Pulmonary artery endothelial cell (primary cell): ENCODE measurements at regions not wholly inside any gene's neighbourhood (a gene's known extent, or its start where the extent isn't known, plus 50 kb on each side); places are given as distances from the start of the nearest gene placed in this dataset.

ENCODE experiments used
- DNase-seq: peaks from one replicate; pipeline ENCODE4 v3.0.0-alpha.2; 2011; ENCODE audit warnings: low read depth, low spot score

DNA sequence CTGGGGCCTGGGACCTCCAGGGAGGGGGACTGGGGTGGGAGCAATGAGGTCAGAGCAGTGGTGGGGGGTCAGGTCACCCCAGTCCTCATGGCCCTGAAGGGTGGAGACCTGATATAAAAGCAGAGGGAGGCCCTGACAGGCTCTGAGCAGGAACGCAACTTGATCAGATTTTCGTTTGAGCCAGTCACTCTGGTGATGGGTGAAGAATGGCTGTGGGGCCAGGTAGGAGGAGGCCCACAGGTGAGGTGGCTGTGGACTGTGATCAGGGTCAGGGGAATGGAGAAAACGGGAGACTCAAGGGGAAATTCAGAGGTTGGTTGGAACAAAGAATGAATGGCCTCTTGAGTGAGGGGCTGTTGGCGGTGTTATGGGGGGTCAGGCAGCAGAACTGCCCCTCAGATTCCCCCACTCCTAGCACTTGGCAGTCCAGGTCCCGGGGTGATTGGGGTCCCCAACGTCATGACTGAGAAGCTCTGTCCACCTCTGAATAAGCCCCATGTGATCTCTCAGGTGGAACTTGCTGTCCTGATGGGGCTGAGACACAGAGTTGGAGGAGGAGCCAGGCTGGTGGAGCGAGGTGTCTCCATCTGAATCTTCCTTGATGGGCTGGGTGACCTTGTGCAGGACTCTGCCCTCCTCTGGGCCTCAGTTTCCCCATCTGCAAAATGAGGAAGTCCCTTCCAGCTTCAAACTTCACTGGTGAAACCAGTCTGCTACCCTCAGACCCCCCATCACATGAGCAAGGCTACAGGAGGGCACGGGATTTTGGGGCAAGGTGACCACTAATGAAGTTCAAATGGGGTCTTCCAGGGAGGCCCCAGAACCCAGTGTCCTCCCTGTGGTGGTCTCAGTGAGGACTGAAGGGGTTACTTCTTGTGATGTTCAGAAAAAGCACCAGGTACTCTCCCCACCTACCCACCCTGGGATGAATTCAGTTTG, 683.0 kb downstream of the MATN1 start:
- no peak for DNase-seq

DNA sequence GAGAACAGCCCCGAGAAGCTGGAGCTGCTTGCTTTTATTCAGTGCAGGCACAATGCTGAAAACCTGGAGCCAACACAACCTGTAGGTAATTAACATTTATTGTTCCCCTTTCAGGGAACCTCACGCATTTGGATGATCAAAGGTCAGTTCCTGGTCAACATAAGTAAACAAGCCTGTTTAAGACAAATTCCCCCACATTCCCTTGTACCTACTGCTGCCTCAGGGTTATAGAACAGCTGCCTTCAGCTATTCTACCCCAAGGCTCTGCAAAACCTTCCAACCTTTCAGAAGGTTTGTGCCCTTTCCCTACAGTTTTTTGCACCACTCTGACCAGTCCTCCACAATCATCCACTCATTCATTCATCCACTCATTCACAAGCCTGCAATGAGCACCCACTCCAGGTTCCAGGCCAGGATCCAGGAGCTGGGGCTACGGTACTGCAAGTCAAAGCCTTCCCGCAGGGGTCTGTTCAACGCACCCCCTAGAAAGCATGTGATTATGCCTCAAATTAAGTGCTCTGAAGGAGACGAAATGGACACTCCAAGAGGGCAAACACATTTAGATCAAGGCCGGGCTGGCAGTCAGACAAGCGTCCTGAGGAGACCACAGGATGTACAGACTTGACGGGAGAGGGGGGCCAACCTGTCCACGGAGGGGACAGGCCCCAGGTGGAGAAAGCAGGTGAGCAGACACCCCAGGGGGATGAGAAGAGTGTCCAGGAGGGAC, 683.9 kb downstream of the MATN1 start:
- DNase-seq: no peak

DNA sequence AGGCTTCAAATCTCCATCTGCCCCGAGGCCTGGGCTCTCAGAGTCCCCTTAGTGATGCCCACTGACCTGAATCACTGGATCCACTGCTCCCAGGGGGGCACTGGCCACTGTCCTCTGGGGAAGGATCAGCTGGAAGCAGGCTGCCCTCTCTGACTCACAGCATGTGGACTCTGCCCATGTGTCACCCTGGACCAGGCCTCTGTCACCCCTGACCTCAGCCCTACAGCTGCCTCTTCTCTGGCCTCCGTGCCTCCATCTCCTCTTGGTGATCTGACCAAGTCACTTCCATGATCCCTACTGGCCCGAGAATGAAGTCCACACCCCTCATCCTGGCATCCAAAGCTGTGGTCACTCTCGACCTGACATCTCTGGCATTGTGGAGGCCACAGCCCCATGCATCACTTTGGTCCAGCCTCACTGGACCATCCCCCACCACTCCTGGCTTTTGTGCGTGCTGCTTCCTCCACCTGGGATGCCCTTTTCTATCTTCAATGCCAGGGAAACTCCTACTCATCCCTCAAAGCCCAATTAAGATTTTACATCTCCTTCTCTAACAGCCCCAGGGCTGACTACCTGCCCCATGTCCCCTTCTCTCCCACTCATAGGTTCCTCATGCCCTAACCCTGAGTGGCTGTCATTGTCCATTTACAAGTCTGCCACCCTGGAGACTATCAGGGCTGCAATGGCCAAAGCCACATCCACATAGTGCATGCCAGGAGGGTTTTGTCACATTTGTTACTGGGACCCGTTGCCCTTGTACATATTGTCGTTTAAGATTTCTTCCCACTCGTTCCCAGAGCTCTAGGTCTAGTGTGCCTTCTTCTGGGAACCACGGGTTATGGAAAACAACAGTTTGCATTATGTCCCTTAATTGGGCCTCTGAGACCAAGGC, 685.0 kb downstream of the MATN1 start:
- DNase-seq: no peak

DNA sequence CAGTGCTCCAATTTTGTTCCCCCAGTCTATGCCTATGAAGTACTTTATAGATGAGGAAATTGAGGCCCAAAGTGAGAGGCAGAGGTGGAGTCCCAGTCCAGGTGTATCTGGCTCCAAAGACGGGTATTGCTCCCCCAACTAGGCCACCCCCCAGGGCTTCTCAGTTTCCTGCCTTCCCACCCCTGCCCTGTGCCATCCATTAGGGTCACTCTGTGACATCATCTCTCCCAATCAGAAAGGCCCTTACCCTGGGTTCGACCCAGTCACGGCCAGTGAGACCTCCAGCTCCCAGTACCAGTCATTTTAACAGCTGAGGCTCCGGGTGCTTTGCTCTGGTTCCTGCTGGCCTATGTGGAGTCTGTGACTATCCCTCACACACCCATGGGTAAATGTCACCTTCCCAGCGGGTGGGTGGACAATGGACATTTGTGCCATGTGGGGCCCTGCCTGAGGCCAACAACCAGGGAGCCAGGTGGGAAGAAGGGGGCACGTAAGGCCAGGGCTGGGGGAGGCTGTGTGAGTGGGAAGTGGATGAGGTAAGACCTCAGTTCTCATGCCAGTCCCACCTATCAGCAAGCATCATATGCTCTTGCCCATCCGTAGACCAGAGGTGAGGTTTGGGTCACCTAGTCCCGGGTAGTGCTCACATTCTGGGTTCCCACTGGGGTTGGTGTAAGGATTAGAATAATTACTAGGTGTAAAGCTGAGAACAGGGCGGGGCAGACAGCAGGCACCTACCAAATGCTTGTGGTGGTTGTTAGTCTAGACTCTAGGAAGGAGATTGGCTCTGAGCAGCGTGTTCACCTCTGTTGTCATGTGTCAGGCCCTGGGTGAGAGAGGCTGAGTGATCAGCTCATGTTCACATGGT, 685.9 kb downstream of the MATN1 start:
- no peak for DNase-seq

DNA sequence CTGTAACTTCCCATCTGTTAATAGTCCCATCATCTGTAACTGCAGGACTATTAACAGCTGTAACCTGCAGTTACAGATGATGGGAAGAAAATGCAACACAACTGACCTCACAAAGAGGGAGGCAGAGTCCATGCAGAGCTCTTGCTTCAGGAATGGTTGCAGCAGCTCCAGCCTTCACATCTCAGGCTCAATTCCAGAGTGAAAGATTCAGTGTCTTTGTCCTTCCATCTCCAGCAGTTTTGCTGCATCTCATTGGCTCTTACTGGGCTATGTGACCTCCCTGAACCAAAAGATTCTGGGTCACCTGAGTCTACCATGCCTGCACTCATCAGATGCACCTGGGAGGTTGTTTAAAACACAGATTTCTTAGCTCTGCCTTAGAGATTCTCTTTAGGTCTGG, 686.7 kb downstream of the MATN1 start:
- DNase-seq: no peak

DNA sequence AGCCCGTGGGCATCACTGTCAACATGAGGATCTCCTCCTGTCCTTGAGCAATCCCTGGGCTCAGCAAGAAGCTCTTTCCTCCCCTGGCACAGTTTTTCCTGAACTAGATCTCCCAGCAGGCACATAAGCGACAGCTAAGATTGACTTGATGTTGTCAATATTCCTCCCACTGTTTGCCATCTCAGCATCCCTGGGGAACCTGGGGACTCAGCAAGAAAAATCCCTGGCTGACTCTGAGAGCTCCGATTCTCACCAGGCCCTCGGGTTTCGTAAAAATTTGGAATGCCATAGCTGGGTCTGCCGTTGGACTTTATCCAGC, 687.2 kb downstream of the MATN1 start:
- DNase-seq: no peak

DNA sequence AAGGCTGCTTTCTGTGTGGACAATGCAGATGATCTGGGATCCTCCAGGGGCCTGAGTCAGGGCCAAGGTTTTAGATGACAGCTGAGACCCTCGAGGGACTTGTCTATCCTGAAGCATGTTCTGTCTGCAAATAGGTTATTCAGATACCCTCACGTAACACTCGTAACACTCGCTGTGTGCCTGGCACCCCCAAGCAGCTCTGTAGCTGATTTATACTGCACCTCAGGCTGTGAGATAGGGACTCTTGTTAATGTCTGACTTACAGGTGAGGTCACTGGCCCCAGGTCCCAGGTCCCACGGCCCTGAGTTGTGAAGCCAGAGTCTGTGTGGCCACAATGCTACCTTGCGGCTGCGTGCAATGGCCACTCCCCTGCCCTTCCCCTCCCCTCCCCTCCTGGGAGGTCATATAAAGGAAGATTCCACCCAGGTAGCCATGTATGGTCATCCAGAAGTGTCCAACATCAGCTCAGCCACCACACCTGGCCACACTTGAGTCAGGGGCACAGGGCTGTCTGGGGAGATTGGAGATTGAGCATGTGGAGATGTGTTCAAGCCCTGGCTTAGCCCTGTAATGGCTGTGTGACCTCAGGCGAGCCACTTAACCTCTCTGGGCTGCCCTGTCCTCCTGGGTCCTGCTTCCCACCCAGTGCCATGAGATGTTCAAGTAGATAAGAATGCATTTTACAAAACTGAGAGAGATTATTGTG, 687.7 kb downstream of the MATN1 start:
- no peak for DNase-seq

DNA sequence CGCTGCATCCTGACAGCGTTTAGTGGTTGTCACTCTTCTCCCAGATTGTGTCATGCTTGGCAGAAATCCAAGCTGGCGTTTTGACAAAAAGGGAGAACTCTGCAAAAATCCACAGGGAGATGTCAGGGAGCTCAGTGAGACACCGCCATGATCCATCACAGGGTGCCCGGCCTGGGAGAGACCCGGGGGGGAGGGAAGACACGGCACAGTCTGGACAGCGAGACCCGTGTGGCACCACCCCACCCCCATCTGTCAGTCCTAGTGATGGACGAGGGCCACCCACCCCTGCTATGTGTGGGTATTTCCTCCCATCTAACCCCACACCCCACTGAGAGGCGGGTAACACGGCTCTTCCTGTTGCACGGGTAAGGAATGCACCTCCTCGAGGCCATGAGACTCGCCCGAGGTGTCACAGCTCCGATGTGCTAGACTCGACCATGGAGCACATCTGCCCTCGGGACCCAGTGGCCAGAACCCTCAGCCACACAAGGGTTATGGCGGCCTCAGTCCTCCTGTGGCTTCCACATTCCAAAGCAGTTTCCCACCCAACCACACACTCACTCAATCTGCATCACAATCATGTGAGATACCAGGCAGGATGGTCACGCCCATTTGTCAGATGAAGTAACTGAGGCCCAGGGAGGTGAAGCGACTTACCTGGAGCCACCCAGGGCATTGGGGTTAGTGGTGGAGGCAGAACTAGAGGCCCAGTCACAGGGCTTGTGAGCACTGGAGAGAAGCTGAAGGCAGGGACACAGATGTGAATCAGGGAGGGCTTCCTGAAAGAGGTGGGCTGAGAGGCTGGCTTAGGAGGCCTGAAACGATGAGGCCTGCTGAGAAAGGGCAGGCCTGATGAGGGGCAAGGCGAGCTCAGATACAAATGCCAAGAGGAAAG, 688.5 kb downstream of the MATN1 start:
- DNase-seq: no peak

DNA sequence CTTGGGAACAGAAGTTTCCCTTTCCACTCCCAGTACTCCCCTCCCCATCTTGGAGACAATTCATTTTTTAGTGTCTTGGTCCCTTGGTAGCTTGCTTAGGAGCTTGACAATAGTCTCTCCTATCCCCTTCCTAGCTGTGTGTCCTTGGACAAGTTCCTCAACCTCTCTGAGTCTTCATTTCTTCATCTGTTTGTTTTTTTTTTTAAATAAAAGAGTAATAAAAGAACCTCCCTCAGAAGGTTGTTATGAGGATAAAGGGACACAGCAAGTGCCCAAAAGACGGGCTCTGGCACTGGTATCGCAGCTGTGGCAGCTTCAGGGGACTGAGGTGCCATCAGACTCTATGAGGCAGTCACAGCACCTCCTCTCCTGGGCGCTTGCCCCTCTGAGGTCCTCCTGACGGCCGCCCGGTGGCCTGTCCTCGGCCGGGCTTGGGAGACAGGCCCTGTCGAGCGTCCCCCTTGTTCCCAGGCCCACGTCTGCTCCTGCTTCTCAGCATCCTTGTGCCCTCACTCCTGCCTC, 689.2 kb downstream of the MATN1 start:
- DNase-seq: no peak

DNA sequence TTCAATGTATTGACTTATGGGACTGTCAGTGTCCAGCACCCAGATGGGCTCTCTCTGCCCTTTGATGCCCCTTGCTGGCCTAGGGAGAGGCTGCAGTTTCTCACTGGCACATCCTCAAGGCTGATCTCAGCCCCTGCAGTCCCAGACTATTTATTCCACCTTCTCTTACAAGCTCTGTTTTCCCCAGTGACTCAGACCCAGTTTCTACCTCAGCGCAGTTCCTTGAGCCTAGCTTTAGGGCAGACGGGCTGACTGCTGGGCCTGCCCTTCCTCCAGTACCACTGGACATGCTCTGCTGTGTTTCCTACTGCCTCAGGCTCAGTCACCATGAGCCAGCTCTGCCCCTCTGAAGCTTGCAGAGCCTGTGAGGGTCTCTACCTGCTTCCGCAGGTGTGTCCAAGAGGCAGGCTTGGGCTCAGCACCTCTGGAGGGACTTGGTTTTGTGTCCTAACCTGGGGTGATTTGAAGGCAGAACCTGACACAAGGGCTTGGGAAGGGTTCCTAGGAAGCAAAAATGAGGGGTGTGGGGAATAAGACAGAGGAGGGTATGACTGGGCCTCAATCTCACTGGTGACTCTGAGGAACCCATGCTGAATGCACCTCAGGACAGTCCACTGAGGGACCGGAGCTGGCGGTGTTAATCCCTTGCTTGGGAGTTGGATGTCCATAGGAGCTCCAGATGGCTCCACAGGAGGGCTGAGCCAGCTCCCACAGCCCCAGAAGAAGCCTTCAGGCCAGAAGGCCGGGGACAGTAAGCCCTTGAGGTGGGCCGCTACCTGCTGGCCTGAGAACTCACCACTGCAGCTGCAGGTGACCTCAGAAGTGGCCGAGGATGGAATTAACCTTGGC, 689.9 kb downstream of the MATN1 start:
- DNase-seq: no peak

DNA sequence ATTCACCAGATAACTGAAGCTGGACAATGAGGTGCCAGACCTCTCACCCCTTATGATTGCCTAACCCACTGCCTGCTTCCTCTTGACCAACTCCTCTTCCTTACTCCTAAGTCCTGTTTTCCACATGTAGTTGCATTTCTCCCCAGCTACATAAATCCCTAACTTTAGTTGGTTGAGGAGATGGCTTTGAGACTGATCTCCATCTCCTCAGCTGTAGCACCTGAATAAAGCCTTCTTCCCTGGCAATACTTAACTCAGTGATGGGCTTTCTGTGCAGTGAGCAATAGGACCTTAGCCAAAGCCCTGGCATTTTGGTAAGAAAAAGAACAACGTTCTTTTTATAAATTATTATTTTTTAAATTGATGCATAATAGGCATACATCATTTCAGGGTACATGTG, 691.1 kb downstream of the MATN1 start:
- DNase-seq: no peak

DNA sequence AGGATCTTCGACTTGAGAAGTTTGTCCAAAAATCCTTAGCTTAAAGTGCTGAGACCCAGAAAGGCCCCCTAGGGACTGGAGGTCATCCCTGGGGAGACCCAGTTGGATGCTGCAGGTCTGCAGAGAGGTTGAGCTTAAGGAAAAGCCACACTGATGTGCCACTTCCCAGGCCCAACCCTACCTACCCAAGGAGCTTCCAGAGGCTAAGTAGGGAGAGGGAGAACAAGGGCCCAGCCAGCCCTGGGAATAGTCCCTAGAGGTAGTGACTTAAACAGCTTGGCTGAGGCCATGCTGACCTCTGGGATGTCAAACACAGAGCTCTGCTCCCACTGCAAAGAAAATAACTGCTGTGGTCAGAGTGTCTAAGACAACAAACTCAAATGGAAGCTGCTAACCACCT, 693.7 kb downstream of the MATN1 start:
- no peak for DNase-seq

DNA sequence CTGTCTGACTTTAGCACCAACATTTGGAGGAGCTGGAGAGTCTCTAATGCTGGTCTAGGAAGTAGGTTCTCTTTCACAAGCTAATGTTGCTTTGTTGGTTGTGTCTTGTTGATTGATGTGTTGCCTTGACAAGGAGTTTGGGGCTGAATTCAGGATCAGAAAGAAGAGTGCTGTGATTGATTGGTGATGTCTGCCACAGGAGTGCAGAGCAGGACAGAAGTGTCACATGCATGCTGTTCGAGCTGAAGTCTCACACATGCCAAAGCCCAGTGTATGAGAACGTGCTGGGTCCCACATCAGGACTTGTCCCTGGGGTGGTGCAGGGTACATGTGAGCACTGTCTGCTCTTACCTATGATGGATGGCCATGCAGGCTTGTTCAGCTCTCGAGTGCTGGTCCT, 694.4 kb downstream of the MATN1 start:
- no peak for DNase-seq

DNA sequence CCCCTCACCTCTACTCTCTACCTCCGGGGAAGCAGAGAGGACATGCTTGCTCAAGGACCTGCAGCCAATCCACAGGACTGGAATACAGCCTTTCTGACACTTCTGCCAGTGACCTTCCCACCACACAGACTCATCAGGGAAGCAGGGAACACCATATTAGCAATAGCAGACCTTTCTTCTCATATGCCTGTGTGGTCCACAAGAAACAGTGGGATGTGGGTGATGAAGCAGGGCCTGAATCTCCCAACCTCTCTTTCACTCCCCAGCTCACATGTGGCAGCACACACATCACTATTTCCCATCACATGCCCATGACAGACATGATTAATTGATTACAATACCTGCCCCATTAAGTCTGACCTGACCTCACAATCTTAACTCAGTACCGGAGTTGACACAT, 695.1 kb downstream of the MATN1 start:
- no peak for DNase-seq

DNA sequence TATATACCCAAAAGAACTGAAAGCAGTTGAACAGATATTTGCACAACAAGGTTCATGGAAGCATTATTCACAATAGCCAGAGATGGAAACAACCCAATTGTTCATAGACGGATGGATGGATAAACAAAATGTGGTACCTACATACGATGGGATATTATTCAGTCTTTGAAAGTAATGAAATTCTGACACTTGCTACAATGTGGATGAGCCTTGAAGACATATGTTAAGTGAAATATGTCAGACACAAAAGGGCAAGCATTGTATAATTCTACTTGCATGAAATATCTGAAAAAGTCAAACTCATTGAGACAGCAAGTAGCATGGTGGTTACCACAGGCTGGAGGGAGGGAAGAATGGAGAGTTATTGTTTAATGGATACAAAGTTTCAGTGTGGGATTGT, 696.1 kb downstream of the MATN1 start:
- no peak for DNase-seq

DNA sequence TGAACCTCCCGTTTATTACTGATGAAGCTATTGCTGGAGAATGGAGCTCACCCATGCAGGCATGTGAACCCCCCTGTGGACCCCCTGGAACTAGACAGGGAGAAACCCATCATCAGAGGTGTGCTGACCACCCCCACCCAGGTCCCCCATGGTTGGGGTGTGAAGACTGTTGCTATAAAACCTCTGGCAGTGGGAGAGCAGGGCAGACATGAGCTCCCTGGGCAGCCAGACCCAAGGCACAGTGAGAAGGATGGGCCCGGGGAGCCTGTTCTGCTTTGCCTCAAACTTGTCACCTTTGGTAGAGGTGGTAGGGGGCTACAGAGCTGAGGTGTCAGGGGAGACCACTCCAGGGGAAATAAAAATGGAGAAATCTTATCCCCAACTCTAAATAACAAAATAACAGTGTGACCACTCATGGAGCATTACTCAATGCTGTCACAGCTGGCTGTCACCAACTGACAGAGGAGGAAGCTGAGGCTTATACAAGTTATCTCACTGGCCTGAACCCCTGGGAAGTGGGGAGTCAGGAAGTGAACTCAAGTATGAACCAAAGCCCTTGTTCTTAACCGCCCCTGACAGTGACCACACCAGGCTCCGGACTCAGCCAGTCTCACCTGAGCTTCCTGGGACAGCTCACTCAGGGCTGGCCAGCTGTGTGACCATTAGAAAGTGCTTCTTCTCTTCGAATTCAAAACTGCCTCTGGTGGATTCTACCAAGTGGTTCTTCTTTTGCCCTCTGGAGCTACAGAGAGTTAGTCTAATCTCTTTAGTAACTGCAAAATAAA, 698.8 kb downstream of the MATN1 start:
- no peak for DNase-seq

DNA sequence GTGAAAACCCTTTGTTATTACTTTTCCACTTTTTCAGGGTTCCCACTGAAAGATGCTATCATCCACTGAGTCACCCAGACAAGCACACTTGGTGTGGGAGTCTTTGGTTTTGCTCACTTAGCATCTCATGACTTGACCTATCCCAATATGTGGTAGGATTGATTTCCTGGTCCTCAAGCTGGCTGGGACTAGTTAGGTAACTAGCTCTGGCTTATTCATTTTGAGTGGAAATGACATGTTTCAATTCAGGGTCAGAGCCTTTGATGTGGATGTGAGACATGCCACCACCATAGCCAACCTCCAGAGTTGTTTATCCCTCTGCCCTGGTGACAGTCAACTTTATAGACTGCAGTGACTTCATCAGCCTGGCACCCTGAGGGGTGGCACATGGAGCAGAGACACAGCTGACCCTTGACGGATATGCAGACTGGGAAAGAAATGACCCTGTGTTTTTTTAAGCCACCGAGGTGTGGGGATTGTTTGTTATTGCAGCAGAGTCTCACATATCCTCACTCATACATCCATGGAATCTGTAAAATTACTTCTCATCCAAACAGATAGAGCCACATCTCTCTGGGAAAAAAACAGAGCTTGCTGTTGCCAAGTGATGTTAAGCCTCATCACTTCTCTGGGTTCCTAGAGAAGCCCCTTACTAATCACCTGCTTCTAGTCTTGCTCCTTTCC, 699.9 kb downstream of the MATN1 start:
- DNase-seq: no peak
